Activated CD4-positive, alpha-beta T cell treated with anti-CD3 and anti-CD28 coated beads, Interleukin-2, Interleukin-6, amounts not matched to agents 100 ng/mL and 50 ng/mL, durations not matched to agents 16 hours and 8 hours (primary cell): ENCODE measurements at regions not wholly inside any gene's neighbourhood (a gene's known extent, or its start where the extent isn't known, plus 50 kb on each side); places are given as distances from the start of the nearest gene placed in this dataset.
"Not testable (repeated sequence)": the region's sequence is repeated elsewhere in the genome, so short reads cannot be mapped to it uniquely, and the experiment has no call there.

Experiments used
- DNase-seq: peaks from one replicate; pipeline ENCODE4 v3.0.0-alpha.2; 2020

DNA sequence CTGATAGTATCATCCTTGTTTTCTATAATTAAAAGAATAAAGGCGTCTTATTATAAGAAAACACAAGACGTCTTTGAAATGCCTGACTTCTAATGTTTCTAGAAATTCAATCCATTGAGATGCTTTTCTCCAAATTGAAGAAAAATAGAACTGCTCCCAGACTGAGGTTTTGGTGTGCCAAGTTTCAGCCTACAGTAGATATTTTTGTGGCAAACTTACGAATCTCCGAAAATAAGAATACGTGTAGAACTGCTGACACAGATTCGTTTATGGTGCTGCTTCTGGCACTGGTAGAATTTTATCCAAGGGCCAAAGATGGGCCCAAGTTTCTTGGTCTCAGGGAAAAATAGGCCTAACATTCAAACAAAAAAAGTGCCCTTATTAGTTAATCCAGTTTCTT lies 554.5 kb upstream of the NR5A2 start:
- DNase-seq: no peak

GRCh38 chr1:199474738-199475137 lies 552.8 kb upstream of the NR5A2 start:
- DNase-seq: no peak

- DNase-seq: no peak
These were observed 545.1 kb upstream of the NR5A2 start for GRCh38 chr1:199482426-199482825.

DNA sequence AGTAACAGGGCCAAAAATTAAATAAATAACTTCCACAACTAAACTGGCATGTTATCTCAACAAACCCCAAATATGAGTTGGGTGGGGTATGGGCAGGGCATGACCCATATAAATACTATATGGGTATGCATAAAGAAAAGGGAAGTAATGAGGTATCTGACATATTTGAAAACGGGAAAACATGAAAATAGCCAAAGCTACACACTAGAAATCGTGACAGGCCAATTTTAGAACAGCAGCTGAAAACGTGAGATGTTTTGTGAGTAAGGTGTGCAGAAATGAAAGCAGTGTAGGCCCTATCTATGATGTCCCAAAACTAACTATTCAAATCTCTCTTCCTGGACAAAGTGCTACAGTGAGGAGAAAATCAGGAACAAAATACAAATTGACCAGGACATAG lies 537.9 kb upstream of the NR5A2 start:
- DNase-seq: no peak

DNA sequence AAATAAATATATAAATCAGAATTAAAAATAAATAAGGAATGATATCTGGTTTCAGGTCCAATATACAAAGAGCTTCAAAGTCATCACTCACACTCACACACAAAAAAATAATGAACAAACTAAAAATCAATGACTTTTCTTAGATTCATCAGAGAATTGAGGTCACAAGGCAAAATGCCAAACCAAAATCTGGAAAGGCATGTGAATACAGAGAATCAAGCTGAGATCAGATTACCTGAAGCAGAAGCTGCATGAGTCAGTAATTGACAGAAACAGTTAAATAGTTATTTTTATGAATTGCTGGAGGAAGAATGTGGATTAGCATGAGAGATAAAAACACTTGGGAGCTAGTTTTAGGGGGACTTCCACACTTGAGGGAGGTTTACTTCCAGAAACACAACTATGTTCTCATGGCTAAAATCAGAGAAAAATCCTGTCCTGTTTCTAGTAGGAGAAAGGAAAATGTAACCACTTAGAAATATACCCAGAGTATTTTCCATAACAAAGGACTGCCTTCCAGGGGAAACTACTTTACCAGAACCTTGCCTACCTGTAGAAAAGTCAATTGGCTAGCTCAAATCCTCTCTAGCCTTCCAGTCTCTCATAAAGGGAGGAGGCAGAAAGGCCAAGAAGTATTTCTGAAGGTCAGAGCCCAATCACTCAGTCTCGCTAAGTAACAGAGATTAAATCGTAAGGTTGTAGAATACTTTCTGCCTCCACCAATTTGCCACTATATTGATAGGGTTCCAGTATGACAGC lies 536.6 kb upstream of the NR5A2 start:
- no peak for DNase-seq

DNA sequence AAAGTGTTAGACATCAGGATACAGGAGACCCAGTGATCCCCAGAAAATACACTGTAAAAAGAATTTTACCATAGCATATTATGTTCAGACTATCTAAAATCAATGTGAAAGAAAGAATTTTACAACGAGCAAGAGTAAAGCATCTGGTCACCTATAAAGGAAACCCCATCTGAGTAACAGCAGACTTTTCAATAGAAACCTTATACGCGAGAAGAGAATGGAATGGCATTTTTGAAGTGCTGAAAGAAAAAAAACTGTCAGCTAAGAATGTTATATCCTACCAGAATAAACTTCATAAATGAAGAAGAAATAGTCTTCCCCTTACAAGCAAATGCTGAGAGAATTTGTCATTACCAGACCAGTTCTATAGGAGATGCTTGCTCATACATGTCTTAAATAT lies 532.1 kb upstream of the NR5A2 start:
- DNase-seq: no peak

DNA sequence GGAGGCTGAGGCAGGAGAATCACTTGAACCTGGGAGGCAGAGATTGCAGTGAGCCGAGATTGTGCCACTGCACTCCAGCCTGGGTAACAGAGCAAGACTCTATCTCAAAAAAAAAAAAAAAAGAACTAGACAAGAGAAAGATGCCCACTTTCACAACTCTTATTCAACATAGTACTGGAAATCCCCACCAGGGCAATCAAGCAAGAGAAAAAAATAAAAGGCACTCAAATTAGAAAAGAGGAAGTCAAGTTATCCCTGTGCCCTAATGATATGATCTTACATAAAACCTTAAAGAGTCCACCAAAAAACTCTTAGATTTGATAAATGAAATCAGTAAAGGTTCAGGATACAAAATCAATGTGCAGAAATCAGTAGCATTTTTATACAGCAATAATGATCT lies 528.7 kb upstream of the NR5A2 start:
- DNase-seq: not testable (repeated sequence)

- no peak for DNase-seq
These were observed 519.4 kb upstream of the NR5A2 start for GRCh38 chr1:199508072-199508471.

GRCh38 chr1:199508653-199509052 lies 518.9 kb upstream of the NR5A2 start:
- no peak for DNase-seq

GRCh38 chr1:199509456-199509855 lies 518.1 kb upstream of the NR5A2 start:
- no peak for DNase-seq

DNA sequence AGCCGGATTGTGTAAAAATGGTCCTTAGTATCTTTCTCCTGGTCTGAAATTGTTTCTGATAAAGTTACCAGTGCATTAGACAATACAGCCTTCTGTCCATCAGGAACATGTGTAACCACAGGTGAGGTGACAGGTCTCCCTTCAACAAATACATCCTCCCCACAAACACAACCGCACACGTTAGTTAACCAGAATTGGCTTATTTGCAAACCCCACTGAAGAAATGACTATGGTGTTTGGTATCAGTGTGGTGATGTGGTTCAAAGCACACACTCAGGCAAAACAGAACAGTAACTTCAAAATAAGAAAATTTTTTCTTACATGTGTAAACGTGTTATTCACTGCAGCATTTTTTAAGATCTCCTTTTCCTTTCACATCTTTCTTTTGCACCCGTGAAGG lies 517.2 kb upstream of the NR5A2 start:
- DNase-seq: no peak

DNA sequence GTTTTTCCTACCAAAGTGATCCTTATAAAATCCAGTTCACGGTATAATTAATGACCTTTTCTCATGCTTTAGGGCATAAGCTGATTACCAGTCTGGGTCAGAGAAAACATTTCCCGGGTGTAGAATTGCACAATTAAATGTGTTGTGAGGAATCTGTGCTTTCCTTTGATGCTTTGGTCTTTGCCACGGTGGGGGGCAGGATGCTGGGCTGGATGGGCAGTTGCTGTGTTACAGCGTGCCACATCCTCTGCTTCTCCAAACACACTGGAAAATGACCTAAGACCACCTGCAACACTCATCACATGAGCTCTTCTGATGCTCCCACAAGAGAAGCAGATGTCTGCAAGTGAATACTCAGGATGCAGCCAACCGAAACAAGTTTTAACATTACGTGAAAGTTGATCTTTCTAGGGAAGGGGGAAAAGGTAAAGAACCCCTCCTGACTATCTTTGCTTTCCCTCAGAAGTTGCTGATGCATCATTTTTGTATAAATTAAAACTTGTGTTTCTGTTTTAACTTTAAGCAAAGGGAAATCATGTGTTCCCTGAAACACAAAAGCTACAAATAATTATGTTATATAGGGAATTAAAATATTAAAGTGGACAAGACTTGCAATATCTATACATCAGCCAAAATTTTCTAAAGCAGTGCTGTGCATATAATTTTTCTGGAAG lies 515.3 kb upstream of the NR5A2 start:
- no peak for DNase-seq

- DNase-seq: no peak
These were observed 512.2 kb upstream of the NR5A2 start for GRCh38 chr1:199515261-199515660.

DNA sequence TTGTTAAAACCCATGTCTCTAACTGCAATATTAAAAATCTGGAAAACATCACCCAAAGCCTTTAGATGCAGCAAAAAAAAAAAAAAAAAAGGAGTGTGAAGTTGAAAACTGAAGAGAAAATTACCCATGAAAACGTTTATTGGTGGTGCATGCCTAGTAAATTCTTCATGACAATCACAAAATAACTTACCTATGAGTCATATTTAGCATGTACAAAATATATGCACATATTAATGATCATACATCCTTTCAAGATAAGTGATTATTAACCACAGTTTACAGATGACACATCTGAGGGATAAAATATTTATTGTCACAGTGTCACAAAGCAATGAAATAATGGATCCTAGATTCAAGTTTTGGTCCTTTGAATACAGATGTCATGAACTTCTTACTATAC lies 505.2 kb upstream of the NR5A2 start:
- DNase-seq: no peak

DNA sequence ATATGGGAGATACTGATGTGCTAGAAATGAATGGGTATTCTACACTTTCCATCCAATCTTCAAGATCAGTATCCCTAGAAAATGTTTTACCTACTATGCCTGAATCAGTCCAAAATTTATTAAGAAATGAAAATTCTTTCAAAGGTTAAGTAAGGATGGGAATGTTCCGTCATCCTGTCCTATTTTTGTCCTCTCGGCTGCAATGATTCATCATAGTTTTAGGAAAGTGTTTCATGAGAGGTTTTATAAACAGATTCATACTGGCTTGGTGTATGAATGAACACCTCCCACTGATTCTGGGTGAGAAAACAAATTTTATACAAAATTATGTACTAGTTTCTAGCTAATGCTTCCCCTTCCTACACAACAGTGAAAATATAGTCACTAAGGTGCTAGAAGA lies 504.6 kb upstream of the NR5A2 start:
- no peak for DNase-seq

DNA sequence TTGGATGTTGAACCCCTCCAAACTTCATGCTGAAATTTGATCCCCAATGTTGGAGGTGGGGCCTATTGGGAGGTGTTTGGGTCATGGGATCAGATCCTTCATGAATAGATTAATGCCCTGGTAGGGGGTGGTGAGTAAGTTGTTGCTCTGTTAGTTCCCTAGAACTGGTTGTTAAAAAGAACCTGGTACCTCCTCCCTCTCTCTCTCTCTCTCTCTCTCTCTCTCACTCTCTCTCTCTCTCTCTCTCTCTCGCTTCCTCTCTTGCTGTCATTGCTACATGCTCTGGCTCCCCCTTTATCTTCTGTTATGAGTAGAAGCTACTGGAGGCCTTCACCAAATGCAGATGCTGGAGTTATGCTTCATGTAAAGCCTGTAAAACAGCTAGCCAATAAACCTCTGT lies 498.2 kb upstream of the NR5A2 start:
- no peak for DNase-seq

DNA sequence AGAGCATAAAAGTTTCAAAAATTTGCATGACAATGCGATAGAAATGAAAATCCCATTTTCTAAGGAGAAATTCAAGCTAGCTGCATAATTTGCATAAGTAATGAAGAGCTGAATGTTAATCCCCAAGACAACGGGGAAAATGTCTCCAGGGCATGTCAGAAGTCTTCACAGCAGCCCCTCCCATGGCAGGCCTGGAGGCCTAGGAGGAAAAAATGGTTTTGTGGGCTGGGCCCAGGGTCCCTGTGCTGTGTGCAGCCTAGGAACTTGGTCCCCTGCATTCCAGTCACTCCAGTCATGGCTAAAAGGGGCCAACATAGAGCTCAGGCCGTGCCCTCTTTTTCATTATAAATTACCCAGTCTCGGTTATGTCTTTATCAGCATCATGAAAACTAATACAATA lies 494.1 kb upstream of the NR5A2 start:
- DNase-seq: not testable (repeated sequence)

GRCh38 chr1:199545780-199546179 lies 481.7 kb upstream of the NR5A2 start:
- no peak for DNase-seq

DNA sequence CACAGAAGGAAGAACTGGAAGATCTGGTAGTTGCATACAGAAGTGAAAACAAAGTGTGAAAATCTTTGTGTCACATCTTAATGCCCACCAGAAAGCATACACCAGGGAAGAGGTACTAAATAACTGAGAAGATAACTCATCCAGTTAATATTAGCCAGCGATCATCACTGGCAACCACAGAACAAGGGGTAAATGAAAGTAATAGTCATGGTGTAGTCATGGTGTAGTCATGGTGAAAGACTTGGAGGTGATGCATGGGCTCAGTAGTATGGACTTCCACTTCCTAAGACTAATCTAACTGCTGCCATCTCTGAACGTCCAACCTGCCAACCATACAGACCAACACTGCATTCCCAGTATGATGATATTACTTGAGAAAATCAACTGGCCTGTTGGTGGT lies 481.2 kb upstream of the NR5A2 start:
- DNase-seq: no peak

DNA sequence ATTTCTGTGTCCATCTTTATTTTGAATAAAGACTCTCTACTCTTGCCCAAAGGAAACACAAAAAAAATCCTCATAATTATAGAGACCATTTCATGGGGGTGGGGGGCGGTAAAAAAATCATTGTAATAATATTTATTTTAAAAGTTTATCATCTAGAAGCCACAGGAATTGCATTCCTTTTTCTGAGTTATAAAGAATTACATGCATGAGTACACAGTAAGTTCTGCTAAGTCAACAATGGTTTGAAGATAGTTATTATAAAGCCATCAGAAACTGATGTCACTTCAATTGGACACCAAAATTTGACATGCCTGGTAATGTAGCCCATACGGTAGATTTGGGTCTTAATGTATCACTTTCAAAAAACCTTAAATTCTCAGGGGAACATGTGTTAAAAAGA lies 478.1 kb upstream of the NR5A2 start:
- DNase-seq: no peak

DNA sequence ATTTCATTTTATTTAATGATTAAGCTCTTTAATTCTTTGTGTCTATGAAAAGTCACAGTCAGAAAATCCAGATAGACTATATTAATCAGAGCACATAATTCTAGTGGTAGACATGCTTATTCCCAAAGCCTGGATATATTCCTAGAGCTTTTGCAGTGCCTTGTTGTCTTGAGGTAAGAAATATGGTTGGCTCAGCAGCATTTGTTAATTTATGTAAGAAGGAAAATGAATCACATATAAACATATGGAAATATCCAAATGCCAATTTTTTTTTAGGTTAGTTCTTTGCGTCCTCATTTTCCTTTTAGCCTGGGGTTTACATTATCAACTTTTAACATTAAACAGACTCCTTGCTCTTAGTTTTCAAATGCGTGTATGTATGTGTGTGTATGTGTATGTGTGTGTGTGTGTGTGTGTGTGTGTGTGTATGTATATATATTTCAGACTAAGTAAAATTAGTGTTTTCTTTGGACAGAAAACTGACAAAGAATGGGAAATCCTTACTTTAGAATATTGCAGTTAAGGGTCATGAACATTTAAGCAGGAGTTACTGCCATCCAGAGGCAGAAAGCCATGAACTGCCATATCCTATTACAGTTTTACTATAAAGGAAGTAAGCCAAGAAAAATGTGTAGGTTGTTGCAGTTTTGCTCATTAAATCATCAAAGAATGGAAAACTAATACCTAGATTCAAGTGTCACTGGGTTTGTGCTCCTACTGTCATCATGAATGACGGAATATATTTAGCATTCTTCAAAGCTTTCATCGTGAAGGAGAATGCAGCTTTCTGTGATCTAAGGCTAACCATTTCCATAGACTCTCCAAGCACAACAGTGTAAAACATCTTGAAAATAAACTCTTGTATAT lies 477.1 kb upstream of the NR5A2 start:
- DNase-seq: no peak

- peak; percentile 50 for DNase-seq
These were observed 475.4 kb upstream of the NR5A2 start for GRCh38 chr1:199551967-199552565.

- DNase-seq: no peak
These were observed 474.4 kb upstream of the NR5A2 start for GRCh38 chr1:199553104-199553503.
